ENCODE measurements at regions not wholly inside any gene's neighbourhood (a gene's known extent, or its start where the extent isn't known, plus 50 kb on each side); places are given as distances from the start of the nearest gene placed in this dataset.
"Not testable (repeated sequence)": the region's sequence is repeated elsewhere in the genome, so short reads cannot be mapped to it uniquely, and the experiment has no call there.

- not testable (repeated sequence) for H3K4me3 ChIP-seq (ENCODE audit: low read length); H3K36me3 ChIP-seq (ENCODE audit: control insufficient read depth, low read depth, low read length); H3K27me3 ChIP-seq (ENCODE audit: control insufficient read depth, insufficient read depth, low read length); H3K27ac ChIP-seq (ENCODE audit: low read length); H3K9ac ChIP-seq (ENCODE audit: low read length); H3K4me1 ChIP-seq (ENCODE audit: control insufficient read depth, low read depth, low read length); H3K9me3 ChIP-seq (ENCODE audit: control insufficient read depth, low read depth, low read length)
These were observed 176.9 kb downstream of the TTC6 start for GRCh38 chr14:37772283-37772682.

GRCh38 chr14:37776791-37777499, 181.5 kb downstream of the TTC6 start:
- no peaks in the 10 kb centered on the region for H3K27me3 ChIP-seq (ENCODE audit: control insufficient read depth, insufficient read depth, low read length)
- H3K27ac ChIP-seq (ENCODE audit: low read length), result no peak overlapping the region
- H3K36me3 ChIP-seq (ENCODE audit: control insufficient read depth, low read depth, low read length), result no peaks in the 10 kb centered on the region
- no peak overlapping the region for H3K4me3 ChIP-seq (ENCODE audit: low read length)
- no peak overlapping the region for H3K9ac ChIP-seq (ENCODE audit: low read length)
- H3K4me1 ChIP-seq (ENCODE audit: control insufficient read depth, low read depth, low read length), result no peaks in the 10 kb centered on the region
- no peaks in the 10 kb centered on the region for H3K9me3 ChIP-seq (ENCODE audit: control insufficient read depth, low read depth, low read length)

GRCh38 chr14:37778135-37778943, 182.9 kb downstream of the TTC6 start:
- Histone ChIP-seq H3K4me3 (ENCODE audit: low read length) (no peak overlapping the region), H3K27ac (ENCODE audit: low read length) (no peak overlapping the region), H3K27me3 (ENCODE audit: control insufficient read depth, insufficient read depth, low read length) (no peaks in the 10 kb centered on the region), H3K36me3 (ENCODE audit: control insufficient read depth, low read depth, low read length) (no peaks in the 10 kb centered on the region), H3K9me3 (ENCODE audit: control insufficient read depth, low read depth, low read length) (no peaks in the 10 kb centered on the region), H3K4me1 (ENCODE audit: control insufficient read depth, low read depth, low read length) (no peaks in the 10 kb centered on the region), H3K9ac (ENCODE audit: low read length) (no peak overlapping the region)

GRCh38 chr14:37779480-37779879, 184.1 kb downstream of the TTC6 start:
- H3K27me3 ChIP-seq (ENCODE audit: control insufficient read depth, insufficient read depth, low read length), result no peaks in the 10 kb centered on the region
- no peaks in the 10 kb centered on the region for H3K9me3 ChIP-seq (ENCODE audit: control insufficient read depth, low read depth, low read length)
- no peak overlapping the region for H3K9ac ChIP-seq (ENCODE audit: low read length)
- H3K4me3 ChIP-seq (ENCODE audit: low read length), result no peak overlapping the region
- H3K27ac ChIP-seq (ENCODE audit: low read length), result no peak overlapping the region
- no peaks in the 10 kb centered on the region for H3K4me1 ChIP-seq (ENCODE audit: control insufficient read depth, low read depth, low read length)
- H3K36me3 ChIP-seq (ENCODE audit: control insufficient read depth, low read depth, low read length), result no peaks in the 10 kb centered on the region

GRCh38 chr14:37780731-37781130, 185.3 kb downstream of the TTC6 start:
- H3K36me3 ChIP-seq (ENCODE audit: control insufficient read depth, low read depth, low read length); H3K27ac ChIP-seq (ENCODE audit: low read length); H3K4me1 ChIP-seq (ENCODE audit: control insufficient read depth, low read depth, low read length); H3K9ac ChIP-seq (ENCODE audit: low read length); H3K9me3 ChIP-seq (ENCODE audit: control insufficient read depth, low read depth, low read length); H3K4me3 ChIP-seq (ENCODE audit: low read length); H3K27me3 ChIP-seq (ENCODE audit: control insufficient read depth, insufficient read depth, low read length): not testable (repeated sequence)

- not testable (repeated sequence) for H3K9ac ChIP-seq (ENCODE audit: low read length); H3K4me1 ChIP-seq (ENCODE audit: control insufficient read depth, low read depth, low read length); H3K9me3 ChIP-seq (ENCODE audit: control insufficient read depth, low read depth, low read length); H3K4me3 ChIP-seq (ENCODE audit: low read length); H3K27me3 ChIP-seq (ENCODE audit: control insufficient read depth, insufficient read depth, low read length); H3K36me3 ChIP-seq (ENCODE audit: control insufficient read depth, low read depth, low read length); H3K27ac ChIP-seq (ENCODE audit: low read length)
These were observed 188.9 kb downstream of the TTC6 start for GRCh38 chr14:37784203-37784826.

- not testable (repeated sequence) for H3K4me3 ChIP-seq (ENCODE audit: low read length); H3K36me3 ChIP-seq (ENCODE audit: control insufficient read depth, low read depth, low read length); H3K9me3 ChIP-seq (ENCODE audit: control insufficient read depth, low read depth, low read length)
These were observed 189.4 kb downstream of the TTC6 start for GRCh38 chr14:37784827-37785223.

GRCh38 chr14:37785298-37785697, 189.9 kb downstream of the TTC6 start:
- not testable (repeated sequence) for H3K4me3 ChIP-seq (ENCODE audit: low read length); H3K27ac ChIP-seq (ENCODE audit: low read length); H3K4me1 ChIP-seq (ENCODE audit: control insufficient read depth, low read depth, low read length); H3K27me3 ChIP-seq (ENCODE audit: control insufficient read depth, insufficient read depth, low read length); H3K9me3 ChIP-seq (ENCODE audit: control insufficient read depth, low read depth, low read length); H3K9ac ChIP-seq (ENCODE audit: low read length); H3K36me3 ChIP-seq (ENCODE audit: control insufficient read depth, low read depth, low read length)

More at GRCh38 chr14:37784827-37785223, 189.4 kb downstream of the TTC6 start:
- not testable (repeated sequence) for H3K27me3 ChIP-seq (ENCODE audit: control insufficient read depth, insufficient read depth, low read length); H3K9ac ChIP-seq (ENCODE audit: low read length); H3K4me1 ChIP-seq (ENCODE audit: control insufficient read depth, low read depth, low read length); H3K27ac ChIP-seq (ENCODE audit: low read length)

GRCh38 chr14:37786114-37786625, 190.7 kb downstream of the TTC6 start:
- H3K36me3 ChIP-seq (ENCODE audit: control insufficient read depth, low read depth, low read length); H3K27ac ChIP-seq (ENCODE audit: low read length); H3K27me3 ChIP-seq (ENCODE audit: control insufficient read depth, insufficient read depth, low read length); H3K4me1 ChIP-seq (ENCODE audit: control insufficient read depth, low read depth, low read length); H3K4me3 ChIP-seq (ENCODE audit: low read length); H3K9ac ChIP-seq (ENCODE audit: low read length); H3K9me3 ChIP-seq (ENCODE audit: control insufficient read depth, low read depth, low read length): not testable (repeated sequence)

- no peak overlapping the region for H3K9ac ChIP-seq (ENCODE audit: low read length)
- H3K27me3 ChIP-seq (ENCODE audit: control insufficient read depth, insufficient read depth, low read length), result no peaks in the 10 kb centered on the region
- no peaks in the 10 kb centered on the region for H3K9me3 ChIP-seq (ENCODE audit: control insufficient read depth, low read depth, low read length)
- H3K27ac ChIP-seq (ENCODE audit: low read length), result no peak overlapping the region
- H3K4me1 ChIP-seq (ENCODE audit: control insufficient read depth, low read depth, low read length), result no peaks in the 10 kb centered on the region
- no peaks in the 10 kb centered on the region for H3K36me3 ChIP-seq (ENCODE audit: control insufficient read depth, low read depth, low read length)
- H3K4me3 ChIP-seq (ENCODE audit: low read length), result no peak overlapping the region
These were observed 192.6 kb downstream of the TTC6 start for GRCh38 chr14:37787879-37788494.

GRCh38 chr14:37791384-37792036, 196.1 kb downstream of the TTC6 start:
- H3K27me3 ChIP-seq (ENCODE audit: control insufficient read depth, insufficient read depth, low read length), result no peaks in the 10 kb centered on the region
- H3K27ac ChIP-seq (ENCODE audit: low read length), result no peak overlapping the region
- H3K36me3 ChIP-seq (ENCODE audit: control insufficient read depth, low read depth, low read length), result no peaks in the 10 kb centered on the region
- no peaks in the 10 kb centered on the region for H3K4me1 ChIP-seq (ENCODE audit: control insufficient read depth, low read depth, low read length)
- no peaks in the 10 kb centered on the region for H3K9me3 ChIP-seq (ENCODE audit: control insufficient read depth, low read depth, low read length)
- no peak overlapping the region for H3K9ac ChIP-seq (ENCODE audit: low read length)
- H3K4me3 ChIP-seq (ENCODE audit: low read length), result no peak overlapping the region
